KBM-7 (cell line): ENCODE measurements at regions not wholly inside any gene's neighbourhood (a gene's known extent, or its start where the extent isn't known, plus 50 kb on each side); places are given as distances from the start of the nearest gene placed in this dataset.
"Not testable (repeated sequence)": the region's sequence is repeated elsewhere in the genome, so short reads cannot be mapped to it uniquely, and the experiment has no call there.

ENCODE experiments used
- DNase-seq: peaks from one replicate; pipeline ENCODE4 v3.0.0-alpha.2; 2015
- in situ Hi-C: fragments of 300-500 bp; cut with MboI; formaldehyde crosslinking; loops from 2 replicates; pipeline ENCODE4 v1.14.3; 2020; ENCODE audit warnings: low sequenced_read_pairs, low pct_unique_long_range_greater_than_20kb, mixed read lengths

- in situ Hi-C loops, result no loop called here
- DNase-seq, result no peak
Measured at GRCh38 chrX:144768540-144768939, 478.8 kb upstream of the SPANXN1 start.

GRCh38 chrX:144783528-144783927 lies 463.8 kb upstream of the SPANXN1 start:
- in situ Hi-C loops, DNase-seq: not testable (repeated sequence)

- no peak for DNase-seq
- in situ Hi-C loops, result no loop called here
Measured at GRCh38 chrX:144790148-144790547, 457.2 kb upstream of the SPANXN1 start.

DNA sequence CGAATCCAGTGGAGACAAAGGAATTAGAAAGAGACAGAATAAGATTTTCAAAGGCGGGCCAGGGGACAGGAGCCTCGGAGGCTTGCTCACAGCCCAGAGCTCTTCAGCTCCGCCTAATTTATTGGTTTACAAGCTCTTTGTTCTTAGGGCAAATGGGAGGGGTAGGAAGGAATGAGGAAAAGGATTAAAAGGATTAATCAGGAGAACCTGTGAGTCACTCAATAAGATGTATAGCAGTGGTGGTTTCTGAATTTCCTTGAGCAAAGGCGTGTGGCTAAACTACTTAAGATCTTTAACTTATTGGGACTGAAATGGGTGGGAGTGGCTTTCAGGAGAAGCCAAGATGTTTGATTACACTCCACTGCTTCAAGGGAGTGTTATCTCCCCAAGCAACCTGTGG lies 456.0 kb upstream of the SPANXN1 start:
- no peak for DNase-seq
- in situ Hi-C loops, result no loop called here

DNA sequence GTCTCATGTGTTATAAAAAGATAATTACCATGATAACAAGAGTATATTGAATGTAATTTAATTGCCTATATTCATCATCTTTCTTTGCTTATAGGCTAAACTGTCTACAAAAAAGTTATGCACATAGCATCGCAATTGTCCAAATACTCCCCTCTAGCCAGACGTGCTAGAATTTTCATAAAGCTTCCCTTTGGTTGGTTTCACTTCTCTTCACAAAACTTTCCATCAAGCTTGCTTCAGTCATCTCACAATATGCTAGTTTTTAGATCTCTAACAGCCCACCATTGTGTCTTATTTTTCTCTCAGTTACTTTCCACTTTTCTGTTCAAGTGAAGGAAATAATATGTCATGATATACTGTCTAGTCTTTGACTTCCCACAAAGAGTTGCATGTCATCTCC lies 448.3 kb upstream of the SPANXN1 start:
- in situ Hi-C loops, result no loop called here
- no peak for DNase-seq

- no peak for DNase-seq
- in situ Hi-C loops, result no loop called here
Measured at GRCh38 chrX:144801786-144802185, 445.5 kb upstream of the SPANXN1 start.

DNA sequence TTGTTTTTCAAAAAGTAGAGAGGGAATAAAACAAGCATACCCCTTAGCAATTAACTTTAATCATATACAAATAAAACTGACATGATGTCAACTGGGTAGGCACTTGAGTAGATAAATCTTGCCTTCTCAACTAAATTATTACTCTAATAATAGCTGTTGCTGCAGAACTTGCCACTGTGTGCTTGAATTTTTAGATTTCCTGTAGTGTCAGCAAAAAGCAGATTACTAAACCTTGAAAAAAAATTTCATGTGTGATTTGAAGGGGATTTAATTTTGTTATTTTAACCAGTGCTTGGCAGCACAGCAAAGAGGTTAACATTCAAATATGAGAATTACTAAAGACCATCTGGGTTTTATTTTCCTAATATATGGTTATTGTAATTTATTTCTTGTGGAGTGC lies 438.3 kb upstream of the SPANXN1 start:
- no peak for DNase-seq
- in situ Hi-C loops, result no loop called here

- in situ Hi-C loops, result no loop called here
- DNase-seq, result no peak
Measured at GRCh38 chrX:144810539-144810938, 436.8 kb upstream of the SPANXN1 start.

DNA sequence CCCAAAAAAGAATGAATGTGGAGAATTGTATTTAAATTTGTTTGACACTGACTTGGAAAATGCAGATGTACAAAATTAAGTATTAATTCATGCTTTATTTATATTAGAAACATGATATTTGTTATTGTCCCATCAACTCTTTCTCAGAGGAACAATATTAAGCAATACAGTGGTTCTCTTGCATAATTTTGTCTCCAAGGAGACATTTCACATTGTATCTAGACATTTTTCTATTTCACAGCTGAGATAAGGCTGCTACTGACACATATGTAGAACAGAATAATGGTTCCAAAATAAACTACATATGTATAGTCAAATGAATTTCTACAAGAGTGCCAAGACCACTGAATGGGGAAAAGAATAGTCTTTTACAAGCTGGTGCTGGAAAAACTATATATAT lies 427.9 kb upstream of the SPANXN1 start:
- in situ Hi-C loops, result no loop called here
- DNase-seq, result no peak

DNA sequence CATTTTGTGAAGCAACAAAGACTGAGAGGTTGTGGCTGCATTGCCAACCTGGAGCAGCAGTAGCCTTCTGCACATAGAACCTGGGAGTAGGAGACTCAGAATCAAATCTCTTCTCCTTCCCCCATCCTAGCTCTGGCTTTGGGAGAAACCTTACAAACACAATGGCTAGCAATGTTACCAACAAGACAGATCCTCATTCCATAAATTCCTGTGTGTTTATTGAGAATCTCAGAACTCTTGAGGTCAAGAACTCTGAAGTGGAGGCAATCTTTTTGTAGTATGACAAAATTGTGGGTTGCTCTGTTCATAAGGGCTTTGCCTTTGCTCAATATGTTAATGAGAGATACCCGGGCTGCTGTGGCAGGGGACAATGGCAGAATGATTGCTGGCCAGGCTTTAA lies 406.7 kb upstream of the SPANXN1 start:
- no peak for DNase-seq
- in situ Hi-C loops, result no loop called here

DNA sequence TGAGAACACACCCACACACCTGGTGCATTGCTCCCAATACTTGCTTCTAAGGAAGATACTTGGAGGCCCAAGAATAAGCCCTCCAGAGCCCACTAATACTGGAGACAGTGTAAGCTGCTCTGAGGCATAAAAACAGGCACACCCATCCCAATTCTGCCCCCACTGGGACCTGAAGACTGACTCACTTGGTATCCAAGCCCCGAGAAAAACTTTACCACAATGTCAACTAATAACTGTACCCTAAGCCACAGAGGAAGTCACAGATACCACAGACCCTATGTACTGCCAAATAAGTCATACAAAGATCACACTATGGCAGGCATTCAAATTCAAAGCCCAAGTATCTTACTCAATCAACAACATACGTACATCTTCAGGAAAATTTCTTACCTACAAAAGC lies 398.2 kb upstream of the SPANXN1 start:
- in situ Hi-C loops, result no loop called here
- no peak for DNase-seq

DNA sequence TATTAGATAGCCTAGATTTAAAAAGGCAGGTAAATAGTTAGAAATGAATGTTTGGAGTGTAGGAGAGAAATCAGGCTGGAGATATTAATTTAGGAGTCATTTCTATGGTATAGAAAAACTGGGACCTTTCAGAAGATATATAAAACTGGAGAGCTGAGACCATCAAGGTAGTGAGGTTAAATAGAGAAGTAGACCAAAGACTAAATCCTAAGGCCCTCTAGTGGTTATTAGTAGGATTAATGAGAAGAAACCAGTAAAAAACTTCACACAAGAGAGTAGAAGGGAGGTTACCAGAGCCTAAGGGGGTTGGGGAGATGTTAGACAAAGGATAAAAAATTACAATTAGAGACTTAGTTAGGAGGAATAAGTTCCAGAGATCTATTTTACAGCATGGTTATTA lies 351.0 kb upstream of the SPANXN1 start:
- in situ Hi-C loops, result no loop called here
- DNase-seq, result peak; percentile 25

DNA sequence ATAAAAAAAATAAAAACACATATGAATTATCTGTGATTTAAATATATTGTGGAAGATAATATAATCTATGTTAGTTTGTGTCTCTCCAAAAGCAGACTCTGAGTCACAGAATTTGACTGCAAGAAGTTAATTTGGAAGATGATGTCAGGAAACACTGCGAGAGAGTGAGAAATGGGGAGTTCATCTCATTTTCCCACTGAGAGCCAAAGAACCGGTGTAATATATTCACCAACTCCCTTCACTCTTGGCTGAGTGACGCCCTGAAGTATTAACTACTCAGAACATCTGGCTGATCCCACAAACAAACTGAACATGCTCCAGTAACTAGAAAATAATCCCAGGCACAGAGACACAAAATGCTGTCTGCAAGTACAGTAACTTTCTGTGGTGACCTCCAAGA lies 345.8 kb upstream of the SPANXN1 start:
- DNase-seq, result no peak
- in situ Hi-C loops, result no loop called here

- in situ Hi-C loops, result no loop called here
- no peak for DNase-seq
Measured at GRCh38 chrX:144916785-144917184, 330.5 kb upstream of the SPANXN1 start.

GRCh38 chrX:144918936-144919335 lies 328.4 kb upstream of the SPANXN1 start:
- in situ Hi-C loops, result no loop called here

GRCh38 chrX:144946666-144947065 lies 300.6 kb upstream of the SPANXN1 start:
- in situ Hi-C loops, result no loop called here
- DNase-seq, result no peak

More at GRCh38 chrX:144918936-144919335, 328.4 kb upstream of the SPANXN1 start:
- no peak for DNase-seq
